ENCODE measurements at regions not wholly inside any gene's neighbourhood (a gene's known extent, or its start where the extent isn't known, plus 50 kb on each side); places are given as distances from the start of the nearest gene placed in this dataset. TPM values are rescaled to one million over a fixed set of nuclear protein-coding genes. Genes with fewer than 3 reads are reported as not detected.

DNA sequence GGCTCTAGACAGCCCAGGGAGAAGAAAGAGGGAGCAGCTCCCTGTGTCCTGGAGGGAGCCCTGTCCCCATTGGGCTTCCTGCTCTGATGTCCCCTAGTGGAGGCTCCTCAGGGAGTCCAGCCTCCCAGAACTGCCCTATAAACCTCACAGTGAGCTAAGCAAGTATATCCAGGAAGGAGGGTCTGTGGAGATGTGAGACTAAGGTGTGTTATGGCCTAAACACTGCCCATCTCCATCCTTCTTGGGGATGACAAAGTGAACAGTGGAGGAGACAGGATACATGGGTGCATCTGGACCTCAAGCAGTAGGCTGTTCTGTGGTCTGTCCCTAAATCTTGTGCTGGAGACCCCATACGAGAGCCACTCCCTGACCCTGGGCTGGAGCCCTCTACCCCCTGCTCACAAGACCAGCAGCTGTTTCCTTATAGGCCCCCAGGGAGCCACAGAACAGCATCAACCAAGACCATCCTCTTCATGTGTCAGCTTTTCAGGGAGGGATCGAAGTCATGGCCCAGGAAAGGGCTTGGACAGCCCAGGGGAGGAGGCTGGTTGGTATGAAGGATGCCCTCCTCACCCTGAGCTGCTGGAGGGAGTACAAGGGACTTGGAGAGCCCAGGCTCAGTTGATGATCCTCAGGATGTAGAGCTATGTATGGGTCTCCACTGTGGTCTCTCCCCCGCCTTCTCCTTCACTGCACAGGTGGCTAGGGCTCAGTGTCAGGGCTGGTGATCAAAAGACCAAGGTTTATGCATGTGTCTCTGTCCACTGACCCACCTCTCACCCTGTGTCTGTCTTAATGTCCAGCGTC lies 49.7 kb upstream of the TOP3B start:
- TF ChIP-seq, protein P1, sequence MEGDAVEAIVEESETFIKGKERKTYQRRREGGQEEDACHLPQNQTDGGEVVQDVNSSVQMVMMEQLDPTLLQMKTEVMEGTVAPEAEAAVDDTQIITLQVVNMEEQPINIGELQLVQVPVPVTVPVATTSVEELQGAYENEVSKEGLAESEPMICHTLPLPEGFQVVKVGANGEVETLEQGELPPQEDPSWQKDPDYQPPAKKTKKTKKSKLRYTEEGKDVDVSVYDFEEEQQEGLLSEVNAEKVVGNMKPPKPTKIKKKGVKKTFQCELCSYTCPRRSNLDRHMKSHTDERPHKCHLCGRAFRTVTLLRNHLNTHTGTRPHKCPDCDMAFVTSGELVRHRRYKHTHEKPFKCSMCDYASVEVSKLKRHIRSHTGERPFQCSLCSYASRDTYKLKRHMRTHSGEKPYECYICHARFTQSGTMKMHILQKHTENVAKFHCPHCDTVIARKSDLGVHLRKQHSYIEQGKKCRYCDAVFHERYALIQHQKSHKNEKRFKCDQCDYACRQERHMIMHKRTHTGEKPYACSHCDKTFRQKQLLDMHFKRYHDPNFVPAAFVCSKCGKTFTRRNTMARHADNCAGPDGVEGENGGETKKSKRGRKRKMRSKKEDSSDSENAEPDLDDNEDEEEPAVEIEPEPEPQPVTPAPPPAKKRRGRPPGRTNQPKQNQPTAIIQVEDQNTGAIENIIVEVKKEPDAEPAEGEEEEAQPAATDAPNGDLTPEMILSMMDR (IDR thresholded peaks at IDR 0.05): no peak
- no peak for TF ChIP-seq POLR2A (IDR thresholded peaks at IDR 0.05)
- Histone ChIP-seq H3K4me3 (replicated peaks in 1 of 3) (no peak overlapping the region), H3K4me1 (no peaks in the 10 kb centered on the region), H3K27ac (no peak overlapping the region), H3K36me3 (no peaks in the 10 kb centered on the region), H3K9me3 (no peaks in the 10 kb centered on the region), H3K27me3 (no peaks in the 10 kb centered on the region)
- WGBS, 2 donors: 80 to 92% methylated on average over 3 to 4 of the region's 4 CpGs
- DNase-seq: no peak
- intact Hi-C loops (cut with DNase I): no loop called here

Small RNA genes lying in the stretch of these regions (small RNA-seq; reads per million reads assigned to genes)
- gene AC245452.3 (not detected), gene AC245517.3 (not detected), gene AC245517.5 (not detected), gene IGLVIV-59 (not detected)
